GM18508 (cell line): ENCODE measurements at regions not wholly inside any gene's neighbourhood (a gene's known extent, or its start where the extent isn't known, plus 50 kb on each side); places are given as distances from the start of the nearest gene placed in this dataset.
A peak's percentile ranks its signal among the peaks of the same experiment; 100 is the strongest.

Experiments
- ATAC-seq: cut with Tn5 transposase; IDR thresholded peaks from one replicate; pipeline ENCODE4 v1.9.1; 2021; ENCODE audit warnings: moderate number of reproducible peaks; ENCODE audit not compliant: insufficient read depth, unreplicated experiment

DNA sequence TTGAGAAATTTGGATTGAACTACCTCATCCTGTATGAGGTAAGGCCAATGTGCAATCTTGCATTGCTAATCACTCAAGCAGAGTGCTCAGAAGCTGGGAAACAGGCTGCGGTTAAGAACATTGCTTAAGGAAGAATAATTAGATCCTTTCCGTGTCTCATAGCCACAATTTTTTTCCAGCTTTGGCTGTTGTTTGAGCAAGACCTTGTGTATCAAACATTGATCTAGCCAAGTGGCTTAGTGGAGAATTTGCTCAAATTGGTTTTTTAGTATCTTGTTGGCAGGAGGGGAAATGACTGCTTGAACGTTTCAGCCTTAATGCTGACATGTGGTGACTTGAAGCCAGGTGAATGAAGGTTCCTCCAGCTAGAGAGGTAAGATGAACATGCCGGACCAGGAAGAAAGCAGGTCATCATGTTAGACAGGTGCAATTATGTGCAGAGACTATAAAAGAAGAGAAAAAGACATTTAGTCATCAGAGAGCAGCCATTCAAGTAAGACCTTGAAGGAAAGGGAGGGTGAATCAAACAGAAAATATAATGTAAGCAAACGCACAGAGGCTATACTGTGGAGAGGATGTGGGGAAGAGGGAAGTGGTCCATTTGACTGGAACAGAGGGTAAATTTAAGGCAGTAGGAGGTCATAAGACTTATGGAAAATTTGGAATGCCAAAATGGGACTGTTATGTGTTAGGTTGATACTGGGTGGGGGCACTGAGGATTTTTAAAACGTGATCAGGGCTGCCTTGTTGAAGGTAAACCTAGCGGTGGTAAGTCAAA lies 98.9 kb upstream of the CYP1B1 start:
- ATAC-seq: no peak

DNA sequence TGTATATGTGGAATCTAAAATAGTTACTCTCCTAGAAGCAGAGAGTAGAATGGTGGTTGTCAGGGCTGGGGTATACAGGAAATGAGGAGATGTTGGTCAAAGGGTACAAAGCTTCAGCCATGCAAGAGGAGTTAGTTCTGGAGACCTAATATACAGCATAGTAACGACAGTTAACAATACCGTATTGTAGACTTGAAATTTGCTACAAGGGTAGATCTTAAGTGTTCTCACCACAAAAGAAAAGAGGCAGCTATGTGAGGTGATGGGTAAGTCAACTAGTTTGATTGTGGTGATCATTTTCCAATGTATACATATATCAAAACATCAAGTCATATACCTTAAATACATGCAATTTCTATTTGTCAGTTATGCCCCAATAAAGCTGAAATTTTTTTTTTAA lies 98.2 kb upstream of the CYP1B1 start:
- ATAC-seq: no peak

DNA sequence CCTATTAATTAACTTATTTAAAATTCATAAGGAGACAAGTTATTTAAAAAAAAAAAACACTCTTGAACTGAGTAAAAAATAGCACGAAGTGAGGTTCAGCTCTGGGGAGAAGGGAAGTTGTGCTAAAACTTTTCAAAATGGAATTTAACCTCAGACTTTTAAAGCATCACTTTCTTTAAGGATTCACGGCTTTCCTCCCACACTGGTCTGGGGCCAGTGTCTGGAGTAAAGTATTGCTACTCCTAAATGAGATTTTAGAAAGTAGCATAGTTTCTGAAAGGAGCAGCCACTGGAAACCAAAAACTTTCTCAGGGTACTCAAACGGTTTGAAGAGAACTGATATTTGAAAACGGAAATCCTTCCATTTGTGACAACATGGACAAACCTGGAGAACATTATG lies 97.7 kb upstream of the CYP1B1 start:
- no peak for ATAC-seq

DNA sequence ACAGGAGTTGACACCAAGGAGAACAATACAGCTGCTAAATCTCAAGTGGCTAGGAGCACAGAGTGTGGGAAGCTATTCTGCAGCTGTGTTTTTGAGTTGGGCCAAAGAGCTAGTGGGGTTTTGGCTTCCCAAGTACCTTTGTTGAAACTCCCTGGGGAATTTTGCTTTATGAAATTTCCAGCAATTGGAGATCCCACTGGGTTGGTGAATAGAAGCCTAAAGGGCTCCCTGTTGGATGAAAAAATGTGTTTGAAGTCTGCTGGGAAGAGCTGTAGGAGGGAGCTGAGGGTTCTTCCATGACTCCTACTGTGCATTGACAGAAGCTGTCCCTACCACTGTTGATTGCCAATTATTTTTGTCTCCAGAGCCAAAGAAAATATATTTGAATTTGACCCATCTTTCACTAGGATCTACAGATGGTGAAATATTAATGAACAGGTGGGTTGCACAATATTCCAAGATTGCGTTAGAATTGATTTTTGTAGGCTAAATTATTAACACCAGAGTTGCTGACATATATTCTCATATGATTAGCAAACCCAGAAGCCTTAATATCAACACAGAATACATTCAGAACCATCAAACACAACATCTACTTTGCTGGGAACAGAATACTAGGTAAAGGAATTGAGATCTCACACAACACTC lies 95.4 kb upstream of the CYP1B1 start:
- no peak for ATAC-seq

DNA sequence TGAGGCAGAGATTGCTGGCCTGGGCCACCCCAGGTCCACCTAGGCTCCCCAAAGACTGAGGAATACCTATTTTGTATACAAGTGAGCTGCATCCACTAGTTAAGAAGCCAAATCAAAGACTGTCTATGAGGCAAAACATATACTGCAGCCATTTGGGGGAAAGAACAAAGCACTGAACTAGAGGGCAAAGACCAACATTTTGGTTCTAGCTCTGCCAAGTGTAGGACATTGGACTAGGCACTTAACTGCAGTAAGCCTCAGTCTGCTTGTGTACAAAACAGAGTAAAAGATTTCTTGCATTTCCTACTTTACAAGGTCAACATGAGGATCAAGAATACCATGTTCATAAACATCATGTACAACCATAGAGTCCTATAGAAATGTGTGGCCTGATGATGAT lies 94.8 kb upstream of the CYP1B1 start:
- ATAC-seq: no peak

DNA sequence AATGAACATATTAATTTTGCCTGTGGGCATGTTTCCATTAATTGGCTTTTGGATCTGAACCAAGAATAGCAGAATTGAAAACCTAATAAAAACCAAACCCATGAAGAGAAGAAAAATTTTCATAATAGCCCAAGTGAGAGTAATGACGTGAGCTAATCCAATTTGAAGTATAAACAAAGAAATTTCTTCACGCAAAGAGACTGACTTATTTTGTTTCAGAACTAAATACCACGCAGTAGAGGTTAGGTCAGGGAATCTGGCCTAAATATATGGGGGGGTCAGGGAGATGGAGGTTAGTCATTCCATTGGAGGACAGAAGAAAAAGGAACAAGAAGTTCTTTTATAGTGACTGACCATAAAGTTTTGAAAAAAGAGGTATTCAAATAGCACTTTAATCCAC lies 94.1 kb upstream of the CYP1B1 start:
- ATAC-seq: no peak

DNA sequence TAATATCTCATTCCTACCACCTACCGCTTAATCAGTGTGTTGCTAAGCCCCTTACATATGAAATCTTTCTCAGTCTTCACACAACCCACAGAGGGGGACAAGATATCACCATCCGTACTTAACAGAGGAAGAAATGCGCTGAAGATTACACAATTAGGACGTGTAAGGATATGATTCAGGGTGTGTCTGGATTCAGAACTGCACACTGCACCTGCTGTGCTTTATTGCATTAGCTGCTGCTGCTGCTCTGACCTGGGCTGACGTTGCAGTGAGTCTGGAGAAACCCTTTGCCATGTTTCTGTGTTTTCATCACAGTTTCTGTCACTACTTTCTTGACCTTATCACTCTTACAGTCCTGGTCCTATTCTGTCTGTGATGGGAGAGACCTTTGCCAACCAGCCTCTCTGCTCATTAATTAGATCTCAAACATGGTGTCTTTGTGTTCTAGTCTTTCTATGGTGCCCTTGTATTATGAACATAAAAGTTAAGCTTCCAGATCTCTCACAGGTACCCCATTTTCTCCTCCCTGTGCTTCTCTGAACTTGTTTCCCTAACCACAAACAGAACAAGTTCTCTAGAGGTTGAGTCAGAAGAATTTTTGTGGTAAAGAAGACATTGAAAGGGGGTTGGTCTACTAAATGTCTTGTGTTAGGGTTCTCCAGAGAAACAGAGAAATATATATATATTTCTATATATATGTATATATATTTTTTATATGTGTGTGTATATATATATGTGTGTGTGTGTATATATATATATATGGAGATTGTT lies 92.9 kb upstream of the CYP1B1 start:
- no peak for ATAC-seq

DNA sequence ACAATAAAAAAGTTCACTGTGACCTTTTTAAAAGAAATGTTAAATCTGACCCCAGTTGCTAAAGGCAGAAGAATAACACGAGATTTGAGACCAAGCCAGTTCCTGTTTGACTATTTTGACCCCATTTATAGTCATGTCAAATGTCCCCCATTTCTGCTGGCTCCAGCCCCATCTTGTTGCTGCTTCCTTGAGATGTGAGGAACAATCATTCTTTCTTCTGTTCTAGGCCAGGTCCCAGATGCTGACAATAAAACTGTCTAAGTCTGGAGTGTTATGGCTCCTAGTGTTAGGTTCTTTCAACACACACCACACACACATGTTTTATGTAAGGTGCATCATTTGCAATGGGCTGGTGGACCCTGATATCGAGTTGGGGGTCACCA lies 92.0 kb upstream of the CYP1B1 start:
- no peak for ATAC-seq

DNA sequence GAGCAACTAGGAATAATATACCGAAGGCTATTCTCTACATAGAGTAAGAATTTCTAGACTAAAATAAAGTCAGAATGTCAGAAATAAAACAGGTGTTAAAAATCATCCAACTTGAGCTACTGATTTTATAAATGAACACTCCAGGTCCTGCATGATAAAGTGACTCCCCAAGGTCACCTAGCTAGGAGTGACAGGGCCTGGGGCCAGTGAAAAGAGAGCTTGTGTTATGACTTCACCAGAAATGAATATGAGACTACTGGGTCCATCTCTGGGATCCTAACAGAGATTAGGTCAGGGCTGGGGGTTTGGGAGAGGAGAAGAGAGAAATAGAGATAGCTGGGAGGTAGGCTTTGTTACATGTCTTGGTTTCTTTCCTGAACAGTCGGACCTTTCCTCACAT lies 89.7 kb upstream of the CYP1B1 start:
- no peak for ATAC-seq

DNA sequence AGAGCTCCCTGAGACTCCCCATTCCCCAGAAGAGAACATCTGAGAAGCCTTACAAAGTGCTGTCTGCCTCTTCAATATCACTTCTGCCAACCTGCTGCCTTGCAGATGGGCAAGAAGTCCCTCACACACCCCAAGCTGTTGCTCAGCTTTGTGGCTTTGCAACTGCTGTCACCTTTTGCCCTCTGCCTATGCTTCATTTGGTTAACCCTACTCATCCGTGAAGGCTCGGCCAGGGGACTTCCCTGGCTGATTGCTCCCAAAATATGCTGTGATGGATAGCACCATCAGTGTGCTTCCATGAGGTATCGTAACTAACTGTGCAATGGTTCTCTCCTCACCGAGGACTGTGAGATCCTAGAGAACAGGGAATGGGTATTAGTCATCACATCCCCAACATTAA lies 88.9 kb upstream of the CYP1B1 start:
- peak; percentile 73 for ATAC-seq

DNA sequence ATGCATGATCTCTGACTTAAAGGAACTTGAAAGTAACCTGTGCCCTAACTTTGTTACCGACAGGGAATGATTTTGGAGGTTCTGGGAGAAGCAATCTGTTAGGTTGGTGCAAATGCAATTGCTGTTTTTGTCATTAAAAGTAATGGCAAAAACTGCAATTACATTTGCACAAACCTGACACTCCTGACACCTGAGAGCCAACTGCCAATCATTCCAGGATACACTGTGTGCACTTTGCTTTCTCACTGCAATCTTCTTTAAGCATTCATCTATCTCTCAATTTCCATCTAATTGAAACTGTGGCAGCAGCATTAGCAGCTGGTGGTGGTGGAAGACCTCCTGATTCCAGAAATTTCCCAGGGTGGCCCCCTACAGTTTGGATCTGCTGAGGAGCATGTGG lies 87.6 kb upstream of the CYP1B1 start:
- no peak for ATAC-seq

DNA sequence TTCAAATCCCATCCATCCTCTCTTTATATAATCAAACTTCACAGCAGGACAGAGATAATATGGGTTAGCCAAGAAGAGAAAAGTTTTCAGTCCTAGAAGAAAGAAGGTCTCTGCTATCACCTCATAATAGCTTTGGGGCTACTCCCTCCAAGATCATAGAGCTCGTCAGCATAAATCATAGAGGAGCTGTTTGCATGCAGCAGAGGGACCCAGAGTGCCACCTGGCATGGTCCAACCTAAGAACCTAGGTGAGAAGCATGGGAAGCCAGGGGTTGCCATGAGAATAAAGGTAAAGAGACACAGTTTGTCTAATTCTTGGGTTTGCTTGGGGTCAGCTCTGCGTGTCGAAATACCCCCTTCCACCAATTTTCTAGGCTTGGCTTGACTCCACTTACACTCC lies 87.1 kb upstream of the CYP1B1 start:
- ATAC-seq: no peak

DNA sequence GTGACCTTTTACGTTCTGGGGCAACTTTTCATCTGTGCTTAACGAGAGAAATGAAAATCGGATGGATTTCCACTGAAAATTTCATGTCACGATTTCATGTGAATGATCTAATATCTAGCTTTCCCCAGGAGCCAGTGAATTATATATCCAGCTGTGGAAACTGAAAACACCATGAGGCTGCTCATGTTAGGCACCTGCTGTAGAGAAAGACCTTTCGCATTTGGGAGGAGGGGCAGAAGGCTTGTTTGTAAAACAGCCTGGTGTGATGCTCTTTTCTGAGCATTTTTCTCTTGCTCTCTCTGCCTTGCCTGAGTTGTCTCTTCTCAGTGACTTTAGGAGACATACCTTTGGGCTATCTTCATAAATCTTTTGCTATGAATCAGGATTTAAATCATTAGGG lies 84.6 kb upstream of the CYP1B1 start:
- ATAC-seq: no peak

DNA sequence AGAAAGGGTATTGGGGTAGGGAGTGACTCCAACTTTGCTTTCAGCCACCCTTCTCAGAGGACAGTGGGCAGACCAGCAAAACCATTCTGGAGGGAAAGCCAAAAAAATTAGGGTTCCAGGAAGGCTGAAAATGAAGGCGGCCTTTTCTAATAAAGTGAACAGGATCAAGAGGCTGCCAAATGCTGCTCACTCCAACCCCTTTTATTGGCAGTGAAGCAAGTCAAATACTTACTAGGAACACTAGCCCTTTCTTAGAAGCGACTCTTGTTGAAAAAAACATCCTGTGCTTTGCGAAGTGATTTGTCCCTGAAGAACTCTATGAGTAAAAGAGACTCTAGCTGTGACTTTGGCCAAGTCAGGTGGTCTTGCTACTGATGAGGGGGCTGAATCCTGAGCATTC lies 83.6 kb upstream of the CYP1B1 start:
- ATAC-seq: no peak

DNA sequence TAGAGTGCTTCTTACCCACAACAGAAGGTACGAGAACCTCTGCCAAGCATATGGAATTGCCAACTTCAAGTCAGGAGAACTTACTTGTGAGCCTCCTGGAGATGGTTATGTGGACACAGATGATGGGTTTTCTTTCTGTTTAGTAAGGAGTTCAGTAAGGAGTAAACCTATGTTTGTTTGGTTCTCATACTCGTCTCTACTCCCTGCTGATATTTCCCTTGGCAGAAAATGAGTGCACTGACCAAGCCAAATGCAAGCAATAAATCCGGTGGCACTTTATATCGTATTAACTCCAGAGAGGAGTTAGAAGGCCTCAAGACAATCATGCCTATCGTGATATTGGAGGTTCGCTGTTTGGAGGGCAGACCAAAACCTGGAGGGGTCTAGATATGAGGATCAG lies 83.2 kb upstream of the CYP1B1 start:
- no peak for ATAC-seq

DNA sequence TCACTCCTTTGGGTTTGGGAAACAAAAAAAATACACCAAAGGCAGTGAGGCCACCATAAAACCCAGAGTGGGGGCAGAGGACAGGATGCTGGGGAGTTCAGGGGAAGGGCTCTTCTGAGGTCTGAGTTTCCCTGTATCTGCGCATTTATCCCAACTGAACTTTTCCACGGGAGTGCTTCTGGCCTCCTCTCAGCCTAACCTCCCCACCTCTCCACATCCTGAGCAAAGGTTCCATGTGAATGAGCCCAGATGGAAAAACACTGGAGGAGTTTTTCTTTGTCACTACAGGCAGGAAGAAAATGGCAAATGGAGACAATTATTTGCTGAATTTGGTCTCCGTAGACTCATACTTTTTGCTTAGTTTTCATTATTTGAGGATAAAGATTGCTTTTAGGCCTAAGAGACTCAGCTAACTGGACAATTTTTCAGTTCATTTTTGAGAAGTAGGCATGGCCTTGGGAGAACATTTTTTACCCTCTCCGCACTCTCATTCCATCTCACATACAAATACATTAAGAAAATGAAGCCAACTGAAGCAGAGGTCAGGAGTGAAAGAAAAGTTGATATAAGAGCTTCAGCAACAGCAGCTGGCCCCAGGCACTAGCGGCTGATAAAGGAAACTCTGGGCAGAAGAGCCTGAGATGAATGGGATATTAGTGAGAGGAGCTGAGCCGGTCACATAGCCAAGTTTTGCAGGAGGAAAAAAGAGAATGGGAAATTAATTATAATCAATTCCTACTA lies 82.6 kb upstream of the CYP1B1 start:
- no peak for ATAC-seq

DNA sequence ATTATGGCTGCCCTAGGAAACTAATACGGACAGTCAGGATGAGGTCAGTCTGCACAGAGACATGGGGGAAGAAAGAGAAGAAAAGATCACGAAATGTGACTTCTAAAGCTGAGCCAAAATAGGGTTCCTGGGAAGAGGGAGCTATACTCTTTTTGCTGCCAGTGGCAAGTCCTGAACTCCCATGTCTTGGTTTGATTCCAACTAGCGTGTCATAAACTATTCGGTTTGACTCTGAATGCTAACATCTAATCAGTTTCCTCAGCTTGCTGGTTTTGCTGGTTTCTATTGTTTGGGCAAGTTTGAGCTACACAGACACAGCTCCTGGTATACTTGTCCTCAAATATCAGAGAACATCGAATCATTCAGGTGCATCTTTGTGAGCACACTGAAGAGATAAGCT lies 80.5 kb upstream of the CYP1B1 start:
- no peak for ATAC-seq

DNA sequence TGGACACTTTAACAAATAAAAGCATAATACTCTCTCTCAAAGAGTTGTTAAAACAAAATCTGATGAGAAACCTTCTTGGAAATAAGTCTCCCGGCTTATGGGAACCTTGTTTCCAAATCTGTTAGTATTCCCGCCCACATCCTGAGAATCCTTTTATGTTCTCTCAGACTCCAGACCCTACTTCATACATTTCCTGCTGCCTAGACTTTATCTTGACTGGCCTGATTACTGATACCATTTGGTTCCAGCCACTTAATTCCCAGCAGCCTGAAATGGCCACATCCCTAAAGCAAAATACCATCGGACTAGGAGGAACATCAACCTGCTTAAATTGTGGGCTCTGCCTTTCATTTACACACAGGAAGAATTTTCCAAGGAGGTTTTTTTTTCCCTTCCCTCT lies 79.1 kb upstream of the CYP1B1 start:
- ATAC-seq: no peak

DNA sequence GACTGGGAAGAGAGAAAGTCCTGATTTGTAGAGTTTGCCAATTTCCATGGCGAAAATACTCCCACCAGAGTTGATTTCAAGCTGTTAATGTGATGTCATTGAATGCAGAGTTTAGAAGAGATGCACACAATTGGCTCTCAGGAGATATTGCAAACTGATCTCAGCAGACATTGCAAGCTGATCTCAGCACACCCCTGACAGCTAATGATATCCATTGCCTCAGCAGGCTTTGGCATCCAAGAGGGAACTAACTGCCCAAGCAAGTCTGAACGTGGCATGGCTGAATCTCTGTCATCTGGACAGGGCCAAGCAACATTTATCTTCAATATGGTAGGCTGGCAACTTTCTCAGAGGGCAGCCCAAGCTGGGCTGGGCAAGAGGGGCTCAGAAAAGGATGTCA lies 78.4 kb upstream of the CYP1B1 start:
- no peak for ATAC-seq

DNA sequence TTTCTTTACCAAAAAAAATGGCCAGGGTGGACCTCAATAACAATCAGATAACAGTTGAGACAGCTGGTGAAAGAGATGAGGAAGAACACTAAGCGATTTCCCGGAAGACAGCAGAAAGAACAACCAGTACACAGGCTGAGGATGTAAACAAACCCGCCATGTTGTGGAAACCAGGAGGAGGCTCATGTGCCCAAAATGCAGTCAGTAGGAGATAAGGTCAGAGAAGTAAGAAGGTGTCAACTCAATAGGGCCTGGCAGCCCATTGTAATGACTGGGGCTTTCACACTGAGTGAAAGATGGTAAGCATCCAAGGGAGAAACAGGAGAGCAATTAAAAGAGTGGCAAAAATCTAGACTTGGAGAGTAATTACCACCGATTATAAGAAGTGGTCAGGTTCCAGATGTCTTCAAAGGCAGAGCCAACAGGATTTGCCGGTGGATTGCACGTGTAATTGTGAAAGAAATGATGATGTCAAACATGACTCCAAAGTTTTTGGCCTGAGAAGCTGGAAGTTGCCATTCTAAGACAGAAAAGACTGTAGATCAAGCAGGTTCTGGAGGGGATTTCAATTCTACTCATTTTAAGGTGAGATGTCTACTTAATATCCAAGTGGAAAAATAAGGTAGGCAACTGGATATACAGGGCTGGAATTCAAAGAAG lies 77.7 kb upstream of the CYP1B1 start:
- ATAC-seq: no peak
